ENCODE measurements at regions not wholly inside any gene's neighbourhood (a gene's known extent, or its start where the extent isn't known, plus 50 kb on each side); places are given as distances from the start of the nearest gene placed in this dataset.

GRCh38 chr4:11937941-11938340 lies 509.2 kb upstream of the HS3ST1 start:
- Mint-ChIP-seq H3K27me3 (no peaks in the 10 kb centered on the region), H3K27ac (no peak overlapping the region), H3K4me1 (ENCODE audit: low read depth) (no peaks in the 10 kb centered on the region)

GRCh38 chr4:11931266-11931820 lies 502.6 kb upstream of the HS3ST1 start:
- H3K27ac Mint-ChIP-seq, result no peak overlapping the region
- no peaks in the 10 kb centered on the region for H3K4me1 Mint-ChIP-seq (ENCODE audit: low read depth)
- H3K4me3 Mint-ChIP-seq, result no peak overlapping the region
- H3K36me3 Mint-ChIP-seq (ENCODE audit: low read depth), result no peaks in the 10 kb centered on the region
- peaks cover 6% of the 10 kb centered on the region for H3K9me3 Mint-ChIP-seq
- H3K27me3 Mint-ChIP-seq, result no peaks in the 10 kb centered on the region

More at GRCh38 chr4:11937941-11938340, 509.2 kb upstream of the HS3ST1 start:
- no peak overlapping the region for H3K4me3 Mint-ChIP-seq
- H3K36me3 Mint-ChIP-seq (ENCODE audit: low read depth), result no peaks in the 10 kb centered on the region
- peaks cover 14% of the 10 kb centered on the region for H3K9me3 Mint-ChIP-seq

- no peaks in the 10 kb centered on the region for H3K36me3 Mint-ChIP-seq (ENCODE audit: low read depth)
- peaks cover 4% of the 10 kb centered on the region for H3K9me3 Mint-ChIP-seq
- no peaks in the 10 kb centered on the region for H3K27me3 Mint-ChIP-seq
- H3K27ac Mint-ChIP-seq, result no peak overlapping the region
- no peak overlapping the region for H3K4me3 Mint-ChIP-seq
- H3K4me1 Mint-ChIP-seq (ENCODE audit: low read depth), result no peaks in the 10 kb centered on the region
These were observed 500.4 kb upstream of the HS3ST1 start for GRCh38 chr4:11929080-11929479.

- Mint-ChIP-seq H3K4me1 (ENCODE audit: low read depth) (no peaks in the 10 kb centered on the region), H3K27me3 (no peaks in the 10 kb centered on the region), H3K9me3 (peaks cover 29% of the 10 kb centered on the region), H3K4me3 (no peak overlapping the region), H3K27ac (no peak overlapping the region), H3K36me3 (ENCODE audit: low read depth) (no peaks in the 10 kb centered on the region)
These were observed 490.6 kb upstream of the HS3ST1 start for GRCh38 chr4:11919316-11919715.

GRCh38 chr4:11914406-11914805 lies 485.7 kb upstream of the HS3ST1 start:
- H3K27ac Mint-ChIP-seq, result no peak overlapping the region
- H3K36me3 Mint-ChIP-seq (ENCODE audit: low read depth), result no peaks in the 10 kb centered on the region
- H3K9me3 Mint-ChIP-seq, result peaks cover 23% of the 10 kb centered on the region
- no peaks in the 10 kb centered on the region for H3K4me1 Mint-ChIP-seq (ENCODE audit: low read depth)
- H3K27me3 Mint-ChIP-seq, result no peaks in the 10 kb centered on the region
- H3K4me3 Mint-ChIP-seq, result no peak overlapping the region

GRCh38 chr4:11912886-11913285 lies 484.2 kb upstream of the HS3ST1 start:
- peaks cover 20% of the 10 kb centered on the region for H3K9me3 Mint-ChIP-seq
- H3K27me3 Mint-ChIP-seq, result no peaks in the 10 kb centered on the region
- no peak overlapping the region for H3K27ac Mint-ChIP-seq
- no peaks in the 10 kb centered on the region for H3K36me3 Mint-ChIP-seq (ENCODE audit: low read depth)
- H3K4me3 Mint-ChIP-seq, result no peak overlapping the region
- no peaks in the 10 kb centered on the region for H3K4me1 Mint-ChIP-seq (ENCODE audit: low read depth)

DNA sequence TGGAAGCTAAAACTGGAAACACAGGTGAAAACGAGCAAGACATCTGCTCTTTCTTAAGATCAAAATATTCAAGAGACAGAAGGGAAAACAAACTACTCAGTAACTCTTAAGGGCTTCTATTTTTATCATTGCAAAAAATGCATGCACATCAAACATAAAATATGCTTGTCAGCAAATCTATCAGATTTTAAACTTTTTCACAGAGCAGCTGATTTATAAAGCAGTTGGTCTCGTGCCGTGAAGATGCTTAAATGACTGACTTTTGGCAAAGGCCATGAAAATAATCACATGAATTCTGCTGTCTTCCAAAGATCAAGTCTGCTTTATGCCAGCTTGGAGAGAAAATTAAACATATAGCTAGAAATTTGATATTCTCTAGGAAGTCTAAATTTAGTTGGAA lies 482.1 kb upstream of the HS3ST1 start:
- Mint-ChIP-seq H3K36me3 (ENCODE audit: low read depth) (no peaks in the 10 kb centered on the region), H3K27ac (no peak overlapping the region), H3K4me1 (ENCODE audit: low read depth) (no peaks in the 10 kb centered on the region), H3K9me3 (peaks cover 12% of the 10 kb centered on the region), H3K27me3 (no peaks in the 10 kb centered on the region), H3K4me3 (no peak overlapping the region)

DNA sequence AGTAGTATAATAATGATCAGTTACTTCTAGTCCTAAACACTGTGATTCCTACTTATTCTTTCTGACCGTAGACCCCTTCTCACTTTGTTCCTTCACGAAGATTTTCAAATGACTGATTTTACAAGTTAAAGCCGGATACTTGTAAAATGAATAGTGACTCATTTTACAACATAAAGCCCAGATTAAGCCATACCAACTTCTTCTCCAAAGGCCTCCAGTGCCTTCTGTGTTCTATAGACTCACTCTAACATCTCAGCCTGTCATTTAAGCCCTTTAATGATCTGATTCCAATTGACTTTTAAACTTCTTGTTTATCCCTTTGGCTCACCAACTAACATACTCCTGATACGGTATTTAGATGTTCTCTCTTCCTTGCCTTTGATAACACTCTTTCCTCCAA lies 480.0 kb upstream of the HS3ST1 start:
- Mint-ChIP-seq H3K27ac (no peak overlapping the region), H3K36me3 (ENCODE audit: low read depth) (no peaks in the 10 kb centered on the region), H3K9me3 (no peaks in the 10 kb centered on the region), H3K27me3 (no peaks in the 10 kb centered on the region), H3K4me3 (no peak overlapping the region), H3K4me1 (ENCODE audit: low read depth) (no peaks in the 10 kb centered on the region)

DNA sequence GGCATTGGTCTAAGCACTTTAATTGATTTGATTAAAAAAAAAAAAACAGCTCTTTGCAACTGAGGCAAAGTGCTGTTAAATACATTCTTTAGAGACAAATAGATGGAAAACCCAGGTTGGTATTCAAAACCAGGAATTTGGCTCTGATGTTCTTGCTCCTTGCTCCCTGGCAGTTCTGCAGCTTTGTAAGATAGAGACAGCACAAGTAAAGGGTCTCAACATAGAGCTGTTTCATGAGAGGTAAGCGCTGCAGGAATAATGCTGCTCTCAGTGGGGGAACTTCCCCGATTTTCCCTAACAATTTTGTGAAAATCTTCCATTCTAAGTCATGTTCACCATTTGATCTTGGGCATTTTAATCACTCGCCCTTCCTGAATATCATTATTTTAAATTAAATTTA lies 479.5 kb upstream of the HS3ST1 start:
- Mint-ChIP-seq H3K36me3 (ENCODE audit: low read depth) (no peaks in the 10 kb centered on the region), H3K27me3 (no peaks in the 10 kb centered on the region), H3K4me3 (no peak overlapping the region), H3K27ac (no peak overlapping the region), H3K9me3 (no peaks in the 10 kb centered on the region), H3K4me1 (ENCODE audit: low read depth) (no peaks in the 10 kb centered on the region)

DNA sequence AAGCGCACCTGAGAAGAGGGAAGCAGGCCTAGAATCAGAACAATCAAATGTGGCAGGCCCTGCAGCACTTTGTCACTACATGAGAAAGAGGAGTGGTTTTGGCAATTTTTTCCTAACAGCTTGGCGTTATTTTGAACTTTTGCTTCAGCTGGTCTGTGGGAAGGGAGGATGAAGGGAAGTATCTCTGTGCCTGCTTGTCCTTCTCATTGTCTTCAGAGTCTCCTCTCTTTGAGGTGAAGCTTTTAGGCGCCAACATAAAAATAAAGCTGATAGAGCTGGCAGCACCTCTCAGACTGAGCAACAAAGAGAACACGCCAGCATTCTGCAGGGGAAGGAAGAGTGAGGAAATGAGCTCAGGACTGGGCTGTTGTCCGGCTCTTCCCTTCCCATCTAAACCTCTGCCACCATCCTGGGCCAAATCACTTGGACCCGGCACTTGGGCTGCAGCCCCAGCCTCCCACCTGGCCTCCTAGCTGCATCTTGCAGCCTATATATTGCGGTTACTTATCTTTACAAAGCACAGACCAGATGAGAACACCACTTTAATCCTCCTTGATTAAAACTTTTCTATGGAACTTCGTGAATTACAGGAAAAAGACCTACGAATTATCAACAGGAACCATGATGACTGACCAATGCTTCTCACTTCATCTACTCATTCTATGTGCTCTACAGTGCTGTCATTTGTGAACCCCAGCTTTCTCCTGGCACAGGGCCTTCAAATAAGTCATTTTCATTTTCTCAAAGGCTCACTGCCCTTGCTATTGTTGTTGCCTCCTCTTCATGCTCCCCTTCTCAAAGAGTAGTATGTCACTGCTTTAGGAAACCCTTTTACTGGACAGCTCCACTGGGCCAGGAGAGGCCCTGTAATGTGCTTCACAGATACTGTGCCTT lies 476.4 kb upstream of the HS3ST1 start:
- Mint-ChIP-seq H3K27me3 (no peaks in the 10 kb centered on the region), H3K9me3 (peaks cover 3% of the 10 kb centered on the region), H3K4me1 (ENCODE audit: low read depth) (no peaks in the 10 kb centered on the region), H3K4me3 (no peak overlapping the region), H3K27ac (no peak overlapping the region), H3K36me3 (ENCODE audit: low read depth) (no peaks in the 10 kb centered on the region)

- no peaks in the 10 kb centered on the region for H3K4me1 Mint-ChIP-seq (ENCODE audit: low read depth)
- no peak overlapping the region for H3K4me3 Mint-ChIP-seq
- no peak overlapping the region for H3K27ac Mint-ChIP-seq
- no peaks in the 10 kb centered on the region for H3K36me3 Mint-ChIP-seq (ENCODE audit: low read depth)
- peaks cover 8% of the 10 kb centered on the region for H3K9me3 Mint-ChIP-seq
- no peaks in the 10 kb centered on the region for H3K27me3 Mint-ChIP-seq
These were observed 475.4 kb upstream of the HS3ST1 start for GRCh38 chr4:11904117-11904535.

GRCh38 chr4:11901089-11901488 lies 472.4 kb upstream of the HS3ST1 start:
- Mint-ChIP-seq H3K4me3 (no peak overlapping the region), H3K27me3 (no peaks in the 10 kb centered on the region), H3K36me3 (ENCODE audit: low read depth) (no peaks in the 10 kb centered on the region), H3K9me3 (peaks cover 19% of the 10 kb centered on the region), H3K27ac (no peak overlapping the region), H3K4me1 (ENCODE audit: low read depth) (no peaks in the 10 kb centered on the region)

GRCh38 chr4:11900359-11900758 lies 471.7 kb upstream of the HS3ST1 start:
- no peaks in the 10 kb centered on the region for H3K36me3 Mint-ChIP-seq (ENCODE audit: low read depth)
- no peaks in the 10 kb centered on the region for H3K4me1 Mint-ChIP-seq (ENCODE audit: low read depth)

GRCh38 chr4:11898796-11899195 lies 470.1 kb upstream of the HS3ST1 start:
- Mint-ChIP-seq H3K4me3 (no peak overlapping the region), H3K27me3 (no peaks in the 10 kb centered on the region), H3K4me1 (ENCODE audit: low read depth) (no peaks in the 10 kb centered on the region), H3K36me3 (ENCODE audit: low read depth) (no peaks in the 10 kb centered on the region), H3K9me3 (peaks cover 19% of the 10 kb centered on the region), H3K27ac (no peak overlapping the region)

More at GRCh38 chr4:11900359-11900758, 471.7 kb upstream of the HS3ST1 start:
- Mint-ChIP-seq H3K9me3 (peaks cover 19% of the 10 kb centered on the region), H3K27ac (no peak overlapping the region), H3K4me3 (no peak overlapping the region), H3K27me3 (no peaks in the 10 kb centered on the region)

DNA sequence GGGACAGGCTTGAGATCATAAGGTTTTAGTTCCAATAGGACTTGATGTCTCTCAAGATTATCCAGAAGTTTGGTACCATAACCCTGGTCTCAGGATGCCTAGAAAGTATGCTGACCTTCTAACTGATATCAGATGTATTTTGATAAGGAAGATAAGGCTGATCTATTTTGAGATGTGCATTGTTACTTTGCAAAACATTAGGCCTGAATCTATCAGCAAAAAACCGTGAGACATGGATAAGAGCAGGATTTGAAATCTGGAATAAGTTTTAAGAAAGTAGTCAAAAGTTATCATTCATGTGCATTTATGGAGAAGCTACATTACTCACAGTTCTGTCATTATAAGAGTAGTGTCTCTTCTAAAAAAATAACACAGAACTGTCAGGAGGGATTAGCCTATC lies 467.1 kb upstream of the HS3ST1 start:
- H3K27me3 Mint-ChIP-seq, result no peaks in the 10 kb centered on the region
- H3K4me1 Mint-ChIP-seq (ENCODE audit: low read depth), result no peaks in the 10 kb centered on the region
- H3K27ac Mint-ChIP-seq, result no peak overlapping the region
- no peak overlapping the region for H3K4me3 Mint-ChIP-seq
- H3K9me3 Mint-ChIP-seq, result peaks cover 16% of the 10 kb centered on the region
- H3K36me3 Mint-ChIP-seq (ENCODE audit: low read depth), result no peaks in the 10 kb centered on the region

- no peak overlapping the region for H3K27ac Mint-ChIP-seq
- no peaks in the 10 kb centered on the region for H3K27me3 Mint-ChIP-seq
These were observed 466.3 kb upstream of the HS3ST1 start for GRCh38 chr4:11894977-11895376.

More at GRCh38 chr4:11894977-11895376, 466.3 kb upstream of the HS3ST1 start:
- Mint-ChIP-seq H3K9me3 (peaks cover 16% of the 10 kb centered on the region), H3K4me3 (no peak overlapping the region), H3K4me1 (ENCODE audit: low read depth) (no peaks in the 10 kb centered on the region), H3K36me3 (ENCODE audit: low read depth) (no peaks in the 10 kb centered on the region)

All from stimulated activated naive CD8-positive, alpha-beta T cell treated with anti-CD3 and anti-CD28 coated beads, Interleukin-15, Interleukin-2, amounts not matched to agents 100 ng/mL and 50 ng/mL, for 24 hours (primary cell).